Right kidney (tissue), 1 donor: ENCODE measurements at regions not wholly inside any gene's neighbourhood (a gene's known extent, or its start where the extent isn't known, plus 50 kb on each side); places are given as distances from the start of the nearest gene placed in this dataset.
"Not testable (repeated sequence)": the region's sequence is repeated elsewhere in the genome, so short reads cannot be mapped to it uniquely, and the experiment has no call there.

Experiments used
- DNase-seq: peaks from one replicate; pipeline ENCODE4 v3.0.0-alpha.2; 2016

- DNase-seq = no peak
Measured at GRCh38 chr10:123221418-123221817, 67.2 kb downstream of the BUB3 start.

- no peak for DNase-seq
Measured at GRCh38 chr10:123222832-123223231, 68.6 kb downstream of the BUB3 start.

GRCh38 chr10:123227706-123228105, 73.5 kb downstream of the BUB3 start:
- no peak for DNase-seq

- no peak for DNase-seq
Measured at GRCh38 chr10:123229927-123230630, 75.9 kb downstream of the BUB3 start.

DNA sequence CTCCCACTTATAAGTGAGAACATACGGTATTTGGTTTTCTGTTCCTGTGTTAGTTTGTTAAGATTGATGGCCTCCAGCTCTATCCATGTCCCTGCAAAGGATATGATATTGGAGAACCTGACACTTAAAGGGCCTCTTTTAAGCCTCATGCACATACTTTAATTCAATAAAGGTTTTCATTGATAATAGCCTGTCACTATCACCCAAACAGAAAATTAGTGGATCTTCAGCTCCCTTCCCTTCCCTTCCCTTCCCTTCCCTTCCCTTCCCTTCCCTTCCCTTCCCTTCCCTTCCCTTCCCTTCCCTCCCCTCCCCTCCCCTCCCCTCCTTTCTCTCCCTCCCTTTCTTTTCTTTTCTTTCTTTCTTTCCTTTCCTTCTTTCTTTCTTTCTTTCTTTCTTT, 78.7 kb downstream of the BUB3 start:
- not testable (repeated sequence) for DNase-seq

DNA sequence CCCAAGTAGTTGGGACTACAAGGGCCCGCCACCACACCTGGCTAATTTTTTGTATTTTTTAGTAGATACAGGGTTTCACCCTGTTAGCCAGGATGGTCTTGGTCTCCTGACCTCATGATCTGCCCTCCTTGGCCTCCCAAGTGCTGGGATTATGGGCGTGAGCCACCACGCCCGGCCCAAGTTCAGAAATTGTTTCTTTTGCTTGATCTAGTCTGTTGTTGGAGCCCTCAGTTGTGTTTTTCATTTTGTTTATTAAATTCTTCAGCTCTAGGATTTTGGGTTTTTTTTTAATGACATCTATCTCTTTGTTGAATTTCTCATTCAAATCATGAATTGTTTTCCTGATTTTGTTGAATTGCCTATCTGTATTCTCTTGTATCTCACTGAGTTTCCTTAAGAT, 80.8 kb downstream of the BUB3 start:
- not testable (repeated sequence) for DNase-seq

- DNase-seq = no peak
Measured at GRCh38 chr10:123236126-123236525, 81.9 kb downstream of the BUB3 start.

GRCh38 chr10:123240250-123240649, 86.0 kb downstream of the BUB3 start:
- no peak for DNase-seq

DNA sequence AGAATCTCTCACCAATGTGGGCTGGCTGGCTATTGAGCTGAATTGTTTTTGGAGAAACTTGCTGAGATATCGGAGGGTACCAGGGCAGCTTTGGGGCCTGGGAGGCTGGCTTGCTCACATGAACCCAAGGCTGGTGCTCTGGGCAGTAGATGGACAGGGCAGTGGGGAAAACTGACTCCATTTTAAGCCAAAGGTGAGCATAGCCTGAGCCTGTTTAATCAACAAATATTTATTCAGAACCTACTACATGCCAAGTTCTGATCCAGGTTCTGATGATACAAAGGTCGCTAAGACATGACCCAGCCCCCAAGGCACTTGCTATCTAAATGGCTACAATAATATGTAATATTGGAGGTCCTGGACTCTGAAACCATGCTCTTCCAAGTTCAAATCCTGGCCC, 86.6 kb downstream of the BUB3 start:
- DNase-seq = no peak

DNA sequence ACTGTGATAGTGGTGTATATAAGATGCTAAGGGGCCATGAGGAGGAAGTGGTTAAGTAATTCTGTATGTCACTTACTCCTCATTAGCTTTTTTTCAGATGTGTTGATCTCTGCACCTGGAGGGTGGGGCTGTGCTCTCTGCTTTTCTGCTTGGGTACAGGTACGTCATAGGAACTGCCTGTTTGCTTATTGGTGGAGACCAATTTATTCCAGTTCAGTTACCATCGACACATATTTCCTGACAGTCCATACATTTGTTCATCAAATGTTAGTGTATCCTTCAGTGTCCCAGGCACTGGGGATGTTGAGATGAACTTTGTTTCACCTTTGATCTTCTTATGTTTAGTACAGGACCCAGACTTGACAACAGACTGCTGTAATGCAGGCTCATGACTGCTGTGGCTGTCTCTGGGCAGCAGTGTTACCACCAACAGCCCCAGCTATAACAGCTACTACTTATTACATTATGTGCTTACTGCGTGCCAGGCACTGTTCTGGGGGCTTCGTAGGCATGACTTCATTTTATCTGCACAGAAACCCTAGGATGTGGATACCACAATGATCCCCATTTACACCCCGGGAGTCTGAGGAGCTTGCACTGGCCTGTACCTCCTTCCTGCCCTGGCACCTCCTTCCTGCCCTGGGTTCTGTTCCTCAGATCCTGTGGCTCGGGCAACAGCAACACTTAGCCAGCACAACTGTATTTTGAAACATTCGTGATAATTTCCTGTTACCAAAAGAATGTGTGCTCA, 87.4 kb downstream of the BUB3 start:
- DNase-seq = no peak

- DNase-seq = no peak
Measured at GRCh38 chr10:123244747-123245146, 90.5 kb downstream of the BUB3 start.

DNA sequence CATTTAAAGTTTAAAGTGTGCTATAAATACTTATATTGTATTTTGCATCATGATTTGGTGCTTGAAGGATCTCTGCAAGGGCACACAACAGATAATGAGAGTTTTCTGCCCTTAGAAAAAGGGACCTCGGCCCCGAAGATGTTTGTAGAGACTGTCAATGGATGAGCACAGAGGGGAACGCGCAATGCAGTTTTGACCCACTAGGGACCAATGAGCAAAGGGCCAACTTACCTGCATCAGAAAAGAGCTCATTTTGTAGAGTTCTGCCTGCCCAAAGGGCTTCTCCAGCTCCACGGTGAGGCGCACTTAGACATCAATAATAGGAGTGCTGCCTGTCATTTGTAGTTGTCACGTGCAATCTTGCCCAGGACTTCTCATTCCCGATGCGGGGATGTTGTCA, 91.1 kb downstream of the BUB3 start:
- no peak for DNase-seq

- no peak for DNase-seq
Measured at GRCh38 chr10:123249894-123250293, 95.7 kb downstream of the BUB3 start.

- peak; percentile 7 for DNase-seq
Measured at GRCh38 chr10:123250640-123251039, 96.4 kb downstream of the BUB3 start.

DNA sequence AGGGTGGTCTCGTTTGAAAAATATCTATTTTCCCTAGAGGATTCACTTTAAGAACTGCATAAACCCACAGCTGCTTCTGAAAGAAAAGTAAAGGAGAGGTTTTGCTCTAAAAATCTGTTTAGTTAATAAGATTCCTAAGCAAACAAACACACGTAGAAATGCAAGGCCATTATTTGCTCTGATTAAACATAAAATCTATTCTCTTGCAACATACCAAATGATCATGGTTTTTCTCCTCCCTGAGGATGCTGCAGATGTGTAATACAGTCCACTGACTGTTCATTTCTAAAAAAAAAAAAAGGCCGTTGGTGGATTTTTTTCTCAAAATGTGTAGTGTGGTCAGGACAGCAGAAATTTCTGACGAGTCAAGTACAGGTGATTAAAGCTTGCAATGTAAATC, 98.6 kb downstream of the BUB3 start:
- DNase-seq = no peak

DNA sequence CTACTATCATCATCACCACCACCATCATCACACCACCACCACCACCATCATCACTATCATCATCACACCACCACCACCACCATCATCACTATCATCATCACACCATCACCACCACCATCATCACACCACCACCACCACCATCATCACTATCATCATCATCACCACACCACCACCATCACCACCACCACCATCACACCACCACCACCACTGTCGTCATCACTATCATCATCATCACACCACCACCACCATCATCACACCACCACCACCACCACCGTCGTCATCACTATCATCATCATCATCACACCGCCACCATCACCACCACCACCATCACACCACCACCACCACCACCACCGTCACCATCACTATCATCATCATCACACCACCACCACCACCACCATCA, 100.1 kb downstream of the BUB3 start:
- not testable (repeated sequence) for DNase-seq

DNA sequence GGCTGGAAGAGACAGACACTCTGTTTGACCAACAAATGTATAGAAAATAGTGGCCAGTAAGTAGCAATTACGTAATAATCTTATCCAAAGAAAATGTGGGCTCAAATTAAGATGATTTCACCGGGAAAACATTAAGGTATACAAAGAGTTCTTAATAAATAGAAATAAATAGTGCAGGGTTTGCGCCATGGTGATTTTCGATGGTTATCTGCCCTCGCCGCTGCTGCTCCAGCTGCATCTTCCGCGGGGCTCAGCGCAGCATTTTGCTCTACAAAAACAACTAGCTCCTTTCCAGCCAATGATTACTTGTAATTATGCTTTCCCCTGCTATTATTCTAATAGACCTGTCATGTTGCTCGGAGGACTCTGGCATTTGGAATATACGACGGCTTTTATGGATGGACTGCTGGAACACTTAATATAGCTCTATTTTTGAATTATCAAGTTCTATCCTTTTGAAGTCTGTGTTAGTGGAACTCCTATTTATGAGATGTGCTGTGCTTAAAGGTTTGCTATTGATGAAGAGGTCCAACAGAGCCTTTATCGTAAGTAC, 103.8 kb downstream of the BUB3 start:
- no peak for DNase-seq

DNA sequence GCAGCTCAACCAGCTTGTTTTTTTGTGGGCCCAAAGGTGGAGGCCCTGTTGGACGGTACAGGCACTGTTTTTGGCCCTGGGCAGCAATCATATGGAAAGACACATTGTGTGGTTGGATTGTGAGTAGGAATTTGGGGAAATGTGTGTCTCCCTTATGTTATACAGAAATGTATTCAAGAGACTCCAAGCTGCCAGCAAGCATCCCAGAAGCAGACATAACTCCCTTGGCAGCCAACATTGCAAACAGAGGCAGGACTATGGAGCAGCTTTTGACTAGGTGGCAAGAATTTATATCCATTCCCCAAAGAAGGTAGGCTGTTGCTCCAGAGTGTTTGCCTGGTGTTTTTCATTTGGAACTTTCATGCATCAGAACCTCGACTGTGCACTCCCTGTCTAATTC, 104.9 kb downstream of the BUB3 start:
- no peak for DNase-seq

- DNase-seq = no peak
Measured at GRCh38 chr10:123259791-123260190, 105.6 kb downstream of the BUB3 start.

DNA sequence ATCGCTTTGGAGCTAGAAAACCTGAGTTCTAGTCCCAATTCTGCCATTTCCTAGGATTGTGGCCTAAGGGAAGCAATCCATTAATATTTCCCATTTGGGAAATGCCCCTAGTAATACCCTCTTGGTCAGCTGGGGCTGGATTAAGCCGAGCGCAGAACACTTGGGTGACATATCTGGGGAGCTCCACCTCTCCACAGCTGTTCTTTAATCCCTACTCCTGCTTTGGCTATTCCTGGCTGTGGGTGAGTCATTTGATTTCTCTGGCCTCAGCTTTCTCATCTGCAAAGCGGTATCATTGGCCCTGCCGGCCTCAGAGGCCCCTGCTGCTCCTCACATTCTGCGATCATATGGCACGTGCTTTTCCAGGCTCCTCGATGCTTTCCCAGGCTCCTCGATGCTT, 108.3 kb downstream of the BUB3 start:
- DNase-seq = no peak

DNA sequence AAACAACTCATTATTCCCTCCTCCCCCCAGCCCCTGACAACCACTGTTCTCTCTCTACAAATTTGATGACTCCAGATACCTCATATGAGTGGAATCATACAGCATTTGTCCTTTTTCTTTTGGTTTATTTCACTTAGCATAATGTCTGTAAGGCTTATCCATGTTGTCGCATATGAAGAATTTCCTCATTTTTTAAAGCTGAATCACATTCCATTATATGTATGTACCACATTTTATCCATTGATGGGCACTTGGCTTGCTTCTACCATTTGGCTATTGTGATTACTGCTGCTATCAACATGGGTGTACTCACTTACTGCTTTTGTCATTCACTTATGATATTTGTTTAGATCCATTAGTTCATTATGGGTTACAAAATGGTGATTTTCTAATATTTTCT, 112.8 kb downstream of the BUB3 start:
- DNase-seq = no peak

GRCh38 chr10:123269017-123269552, 114.9 kb downstream of the BUB3 start:
- DNase-seq = no peak

DNA sequence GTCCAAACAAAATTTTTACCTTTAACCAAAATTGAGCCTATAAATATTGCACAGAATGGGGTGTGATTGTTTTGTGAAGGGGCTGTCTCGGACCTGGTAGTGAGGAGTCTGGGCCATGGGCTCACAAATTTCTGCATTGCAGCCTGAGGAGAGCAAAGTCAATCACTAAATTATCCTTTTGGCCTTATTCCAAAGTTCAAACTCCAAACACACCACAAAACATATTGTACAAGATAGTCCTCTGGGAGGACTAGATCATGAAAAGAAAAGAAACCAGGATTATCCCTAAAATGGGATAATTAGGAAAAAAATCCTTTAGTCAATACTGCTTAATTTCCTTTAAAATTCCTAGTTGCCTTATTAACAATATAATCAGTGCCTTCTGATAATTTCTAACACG, 115.5 kb downstream of the BUB3 start:
- DNase-seq = no peak

DNA sequence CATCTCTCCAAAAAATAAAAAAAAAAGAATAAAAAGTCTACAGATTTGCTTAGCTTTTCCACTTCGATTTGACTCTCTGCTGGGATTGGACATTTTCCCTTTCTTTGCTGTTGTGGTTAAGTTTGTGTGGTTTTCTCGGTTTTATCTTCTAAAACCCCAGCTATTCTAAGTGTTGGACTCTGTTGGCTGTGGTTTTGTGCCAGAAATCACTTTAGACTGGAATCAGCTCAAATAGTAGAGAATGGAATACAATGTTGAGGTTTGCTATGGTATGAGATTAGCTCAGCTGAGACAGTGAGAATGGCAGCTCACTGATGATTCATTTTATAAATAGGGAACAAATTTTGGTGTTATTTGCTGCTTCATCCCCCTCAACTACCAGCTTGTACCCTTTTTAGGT, 116.0 kb downstream of the BUB3 start:
- DNase-seq = no peak
